ENCODE measurements at regions not wholly inside any gene's neighbourhood (a gene's known extent, or its start where the extent isn't known, plus 50 kb on each side); places are given as distances from the start of the nearest gene placed in this dataset.

GRCh38 chr2:120624738-120625446 is 110.8 kb upstream of the GLI2 start:
- no CpG with 5 or more reads among the region's 15 CpGs for WGBS (ENCODE audit: extremely low coverage, insufficient read length, low lambda C conversion rate)
- no peaks in the 10 kb centered on the region for H3K36me3 Mint-ChIP-seq (ENCODE audit: insufficient read depth in 1 of 3, low read depth in 3 of 3)

More at GRCh38 chr2:120624738-120625446, 110.8 kb upstream of the GLI2 start:
- H3K23me2 ChIP-seq (ENCODE audit: insufficient read length, low read depth, low read length, poor library complexity, severe bottlenecking), result no peaks in the 10 kb centered on the region
- Mint-ChIP-seq H3K27ac (no peak overlapping the region; a peak in 1 of 7 replicates), H3K4me1 (no peaks in the 10 kb centered on the region; a peak in 1 of 4 replicates), H3K9me3 (0 out of 5 replicates have a peak, but pooled peaks cover 0 to 5% of the 10 kb centered on the region in 2 experiments), H3K4me3 (no peak overlapping the region), H3K27me3 (ENCODE audit: low read depth) (peaks cover 77% of the 10 kb centered on the region)
- no peak overlapping the region for H3K4me2 ChIP-seq (ENCODE audit: insufficient read depth, insufficient read length, low read length)
- H3T11ph ChIP-seq (ENCODE audit: low read length), result no peak overlapping the region
- no peak overlapping the region for H4K5ac ChIP-seq (ENCODE audit: insufficient read length, low read depth, low read length)
- no peak overlapping the region for H2BK12ac ChIP-seq (ENCODE audit: insufficient read length, low read depth, low read length)
- peak; percentile 23 for DNase-seq
- no peaks in the 10 kb centered on the region for H3K9me3 ChIP-seq (ENCODE audit: control insufficient read depth, low read depth, low read length)
- H4K8ac ChIP-seq (replicated peaks; ENCODE audit: insufficient read length, low read depth, low read length), result no peak overlapping the region
- H2BK120ac ChIP-seq (ENCODE audit: low read depth, low read length, poor library complexity, severe bottlenecking), result no peak overlapping the region
- no peaks in the 10 kb centered on the region for H4K20me1 ChIP-seq (ENCODE audit: control insufficient read depth, insufficient read depth, insufficient read length)
- no peak overlapping the region for H4K91ac ChIP-seq (ENCODE audit: insufficient read length, low read depth, low read length)
- H2AK5ac ChIP-seq (ENCODE audit: insufficient read length, low read length), result no peak overlapping the region
- H3K56ac ChIP-seq (ENCODE audit: insufficient read length, low read depth, low read length), result no peak overlapping the region
- no peaks in the 10 kb centered on the region for H3K27me3 ChIP-seq (ENCODE audit: insufficient read depth, low read length)
- H2BK5ac ChIP-seq (ENCODE audit: insufficient read length, low read length), result no peak overlapping the region
- no peak overlapping the region for H3K23ac ChIP-seq (ENCODE audit: insufficient read length, low read depth, low read length)
- H3K18ac ChIP-seq (ENCODE audit: insufficient read length, low read depth, low read length), result no peak overlapping the region
- no peak overlapping the region for H3K27ac ChIP-seq (ENCODE audit: insufficient read length, low read depth, low read length)
- H3K79me1 ChIP-seq (ENCODE audit: insufficient read depth, low read depth, low read length, poor library complexity, severe bottlenecking), result no peaks in the 10 kb centered on the region
- H2AFZ ChIP-seq (ENCODE audit: low read length), result no peak overlapping the region
- no peaks in the 10 kb centered on the region for H3K79me2 ChIP-seq (ENCODE audit: insufficient read depth, low read length)
- no peak overlapping the region for H3K4ac ChIP-seq (ENCODE audit: low read depth, low read length)
- H3K9ac ChIP-seq (ENCODE audit: extremely low read depth, insufficient read length, low read length), result no peak overlapping the region
- H3K14ac ChIP-seq (ENCODE audit: insufficient read depth, low read length), result no peak overlapping the region; the same call in 1 of the 2 replicates
- no peak for TF ChIP-seq CTCF (conservative IDR thresholded peaks at IDR 0.05)
- no peaks in the 10 kb centered on the region for H3K4me1 ChIP-seq (ENCODE audit: insufficient read depth, low read length)
- H2BK20ac ChIP-seq (ENCODE audit: low read depth, low read length, poor library complexity, severe bottlenecking), result no peak overlapping the region
- H2BK15ac ChIP-seq (ENCODE audit: low read depth, low read length), result no peak overlapping the region

Data from H9 (cell line).